ENCODE measurements at regions not wholly inside any gene's neighbourhood (a gene's known extent, or its start where the extent isn't known, plus 50 kb on each side); places are given as distances from the start of the nearest gene placed in this dataset.
"Not testable (repeated sequence)": the region's sequence is repeated elsewhere in the genome, so short reads cannot be mapped to it uniquely, and the experiment has no call there.

- DNase-seq (ENCODE audit: low read depth in 3 of 3, low spot score in 2 of 3) = no peak
Observed at GRCh38 chr14:39664646-39665045, 232.4 kb upstream of the FBXO33 start.

- DNase-seq (ENCODE audit: low read depth in 3 of 3, low spot score in 2 of 3) = no peak
Observed at GRCh38 chr14:39641224-39641623, 209.0 kb upstream of the FBXO33 start.

- DNase-seq (ENCODE audit: low read depth in 3 of 3, low spot score in 2 of 3) = not testable (repeated sequence)
Observed at GRCh38 chr14:39639009-39639408, 206.8 kb upstream of the FBXO33 start.

- no peak for DNase-seq (ENCODE audit: low read depth in 3 of 3, low spot score in 2 of 3)
Observed at GRCh38 chr14:39628087-39628486, 195.9 kb upstream of the FBXO33 start.

GRCh38 chr14:39626589-39627576 is 194.7 kb upstream of the FBXO33 start:
- no peak for DNase-seq (ENCODE audit: low read depth in 3 of 3, low spot score in 2 of 3)

- no peak for DNase-seq (ENCODE audit: low read depth in 3 of 3, low spot score in 2 of 3)
Observed at GRCh38 chr14:39621678-39622077, 189.4 kb upstream of the FBXO33 start.

- no peak for DNase-seq (ENCODE audit: low read depth in 3 of 3, low spot score in 2 of 3)
Observed at GRCh38 chr14:39621223-39621622, 189.0 kb upstream of the FBXO33 start.

- DNase-seq (ENCODE audit: low read depth in 3 of 3, low spot score in 2 of 3) = no peak
Observed at GRCh38 chr14:39617537-39617936, 185.3 kb upstream of the FBXO33 start.

- no peak for DNase-seq (ENCODE audit: low read depth in 3 of 3, low spot score in 2 of 3)
Observed at GRCh38 chr14:39615352-39615751, 183.1 kb upstream of the FBXO33 start.

GRCh38 chr14:39614297-39614923 is 182.2 kb upstream of the FBXO33 start:
- no peak for DNase-seq (ENCODE audit: low read depth in 3 of 3, low spot score in 2 of 3)

- DNase-seq (ENCODE audit: low read depth in 3 of 3, low spot score in 2 of 3) = no peak
Observed at GRCh38 chr14:39609119-39609518, 176.9 kb upstream of the FBXO33 start.

GRCh38 chr14:39607978-39608377 is 175.7 kb upstream of the FBXO33 start:
- no peak for DNase-seq (ENCODE audit: low read depth in 3 of 3, low spot score in 2 of 3)

GRCh38 chr14:39603942-39604341 is 171.7 kb upstream of the FBXO33 start:
- DNase-seq (ENCODE audit: low read depth in 3 of 3, low spot score in 2 of 3) = no peak

- no peak for DNase-seq (ENCODE audit: low read depth in 3 of 3, low spot score in 2 of 3)
Observed at GRCh38 chr14:39593377-39593776, 161.1 kb upstream of the FBXO33 start.

- peak in 2 of 3 donors; percentile 7 to 45 for DNase-seq (ENCODE audit: low read depth in 3 of 3, low spot score in 2 of 3)
Observed at GRCh38 chr14:39592116-39592789, 160.0 kb upstream of the FBXO33 start.

GRCh38 chr14:39589882-39590281 is 157.6 kb upstream of the FBXO33 start:
- not testable (repeated sequence) for DNase-seq (ENCODE audit: low read depth in 3 of 3, low spot score in 2 of 3)

- DNase-seq (ENCODE audit: low read depth in 3 of 3, low spot score in 2 of 3) = no peak
Observed at GRCh38 chr14:39582028-39582654, 149.9 kb upstream of the FBXO33 start.

- no peak for DNase-seq (ENCODE audit: low read depth in 3 of 3, low spot score in 2 of 3)
Observed at GRCh38 chr14:39581474-39581873, 149.2 kb upstream of the FBXO33 start.

- no peak for DNase-seq (ENCODE audit: low read depth in 3 of 3, low spot score in 2 of 3)
Observed at GRCh38 chr14:39580696-39581095, 148.5 kb upstream of the FBXO33 start.

GRCh38 chr14:39576736-39577135 is 144.5 kb upstream of the FBXO33 start:
- DNase-seq (ENCODE audit: low read depth in 3 of 3, low spot score in 2 of 3) = no peak

GRCh38 chr14:39576258-39576657 is 144.0 kb upstream of the FBXO33 start:
- DNase-seq (ENCODE audit: low read depth in 3 of 3, low spot score in 2 of 3) = no peak

Measured in right renal cortex interstitium (tissue), 3 donors.